Limb (tissue), 2 donors: ENCODE measurements at regions not wholly inside any gene's neighbourhood (a gene's known extent, or its start where the extent isn't known, plus 50 kb on each side); places are given as distances from the start of the nearest gene placed in this dataset.

ENCODE experiments used
- DNase-seq, 2 donors: peaks; one replicate each; pipeline ENCODE4 v3.0.0-alpha.2; 2016; ENCODE audit errors: extremely low spot score in 2 of 2

- DNase-seq: peak in 1 of 2 donors; percentile 13
These were observed 457.1 kb upstream of the TBX3 start for GRCh38 chr12:115140981-115141655.

GRCh38 chr12:115137812-115138521 is 454.0 kb upstream of the TBX3 start:
- no peak for DNase-seq

GRCh38 chr12:115135800-115136211 is 451.8 kb upstream of the TBX3 start:
- peak in 1 of 2 donors; percentile 35 for DNase-seq

GRCh38 chr12:115134298-115134697 is 450.3 kb upstream of the TBX3 start:
- no peak for DNase-seq

- DNase-seq: no peak
These were observed 448.9 kb upstream of the TBX3 start for GRCh38 chr12:115132905-115133304.

- DNase-seq: no peak
These were observed 448.2 kb upstream of the TBX3 start for GRCh38 chr12:115132145-115132544.

GRCh38 chr12:115129727-115130126 is 445.8 kb upstream of the TBX3 start:
- DNase-seq: no peak

GRCh38 chr12:115121053-115121452 is 437.1 kb upstream of the TBX3 start:
- no peak for DNase-seq

- no peak for DNase-seq
These were observed 434.3 kb upstream of the TBX3 start for GRCh38 chr12:115118177-115118724.

GRCh38 chr12:115114140-115114539 is 430.2 kb upstream of the TBX3 start:
- DNase-seq: no peak

GRCh38 chr12:115109863-115110262 is 425.9 kb upstream of the TBX3 start:
- DNase-seq: no peak

- no peak for DNase-seq
These were observed 424.4 kb upstream of the TBX3 start for GRCh38 chr12:115108129-115109100.

GRCh38 chr12:115103884-115104883 is 420.2 kb upstream of the TBX3 start:
- no peak for DNase-seq

GRCh38 chr12:115102450-115102849 is 418.5 kb upstream of the TBX3 start:
- no peak for DNase-seq

- DNase-seq: peak in 1 of 2 donors; percentile 7
These were observed 417.5 kb upstream of the TBX3 start for GRCh38 chr12:115101520-115101919.

- peak in 1 of 2 donors; percentile 78 for DNase-seq
These were observed 413.4 kb upstream of the TBX3 start for GRCh38 chr12:115097416-115097815.

- DNase-seq: peak in 1 of 2 donors; percentile 51
These were observed 412.8 kb upstream of the TBX3 start for GRCh38 chr12:115096588-115097397.

GRCh38 chr12:115095073-115095748 is 411.2 kb upstream of the TBX3 start:
- no peak for DNase-seq
